ENCODE measurements at regions not wholly inside any gene's neighbourhood (a gene's known extent, or its start where the extent isn't known, plus 50 kb on each side); places are given as distances from the start of the nearest gene placed in this dataset.

- no peak for TF ChIP-seq POLR2A (IDR thresholded peaks at IDR 0.05)
- TF ChIP-seq POLR2AphosphoS5 (IDR thresholded peaks at IDR 0.05): no peak
- TF ChIP-seq EP300 (IDR thresholded peaks at IDR 0.05): no peak
- TF ChIP-seq CTCF (IDR thresholded peaks at IDR 0.05): no peak
These were observed 295.1 kb upstream of the RBFOX1 start for GRCh38 chr16:7037495-7037894.
